Vagina (tissue), 2 donors: ENCODE measurements at regions not wholly inside any gene's neighbourhood (a gene's known extent, or its start where the extent isn't known, plus 50 kb on each side); places are given as distances from the start of the nearest gene placed in this dataset.

Source experiments
- DNase-seq, 2 donors: peaks; one replicate each; pipeline ENCODE4 v3.0.0-alpha.2; 2017; ENCODE audit errors: extremely low spot score in 2 of 2
- H3K27ac ChIP-seq: fragments of 200-600 bp; sonication (generic); one replicate; pipeline ENCODE4 v1.5.1; 2019
- H3K27me3 ChIP-seq: fragments of 200-600 bp; sonication (generic); one replicate; pipeline ENCODE4 v1.5.1; 2019
- H3K36me3 ChIP-seq, 2 donors: fragments of 200-600 bp; sonication (generic); one replicate each; pipeline ENCODE4 v1.5.1; 2017 to 2019
- H3K4me1 ChIP-seq: fragments of 200-600 bp; sonication (generic); one replicate; pipeline ENCODE4 v1.5.1; 2019
- H3K4me3 ChIP-seq, 2 donors: fragments of 200-600 bp; sonication (generic); 1 replicate in 1 of 2; 2 replicates in 1 of 2; pipeline ENCODE4 v1.5.1; 2016 to 2019
- H3K9me3 ChIP-seq: fragments of 200-600 bp; sonication (generic); one replicate; pipeline ENCODE4 v1.5.1; 2019
- POLR2A ChIP-seq, 2 donors: fragments of 450-650 bp; IDR thresholded peaks; one replicate each; pipeline ENCODE4 v1.6.1; 2017; ENCODE audit warnings: antibody characterized with exemption in 2 of 2, mild to moderate bottlenecking in 2 of 2, moderate library complexity in 2 of 2
- POLR2AphosphoS5 ChIP-seq, 2 donors: sonication (generic); formaldehyde crosslinking; IDR thresholded peaks; one replicate each; pipeline ENCODE4 v1.9.0; 2017; ENCODE audit warnings: antibody characterized with exemption in 2 of 2, mild to moderate bottlenecking in 2 of 2, low read depth in 1 of 2; ENCODE audit not compliant: insufficient read depth in 1 of 2
- intact Hi-C: fragments of 100-400 bp; cut with DNase I; formaldehyde crosslinking; loops from one replicate; pipeline ENCODE4 v1.15.1; 2023
- TF ChIP-seq, protein P1 (sequence below), 3 experiments: fragments of 450-650 bp in 2 of 3; fragments of 200-600 bp in 1 of 3; sonication (generic) in 1 of 3; IDR thresholded peaks; one replicate each; pipeline ENCODE4 v1.5.1; 2017 to 2019; ENCODE audit warnings: antibody characterized with exemption in 3 of 3, mild to moderate bottlenecking in 2 of 3, moderate library complexity in 2 of 3

DNA sequence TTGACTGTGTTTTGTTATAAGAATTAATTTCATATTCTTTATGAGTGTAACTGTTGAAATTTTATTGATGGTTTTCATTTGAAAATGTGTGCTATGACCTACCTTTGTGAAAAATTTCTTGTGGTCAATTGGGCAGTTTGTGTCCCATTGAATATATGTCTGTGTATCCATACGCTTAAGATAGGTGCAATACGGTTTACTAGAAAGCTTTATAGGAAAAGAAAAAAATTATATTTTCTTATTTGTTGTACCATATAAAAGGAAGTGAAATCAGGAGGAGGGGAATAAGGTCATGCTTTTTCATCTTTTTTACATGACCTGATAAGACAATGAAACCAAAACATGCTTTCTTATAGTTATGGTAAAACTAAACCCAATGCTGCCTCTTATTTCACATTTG is 807.7 kb downstream of the USP25 start:
- DNase-seq = no peak
- intact Hi-C loops = loop anchor here (10.0 kb wide), 1 partner anchor 47 kb away; no protein-coding TSS in a partner anchor
- Histone ChIP-seq H3K4me1 (peaks cover 15% of the 10 kb centered on the region), H3K27me3 (no peaks in the 10 kb centered on the region), H3K4me3 (peak overlapping the region; percentile 37 to 47), H3K9me3 (no peaks in the 10 kb centered on the region), H3K27ac (peak overlapping the region; percentile 88), H3K36me3 (no peaks in the 10 kb centered on the region)
- TF ChIP-seq, protein P1, sequence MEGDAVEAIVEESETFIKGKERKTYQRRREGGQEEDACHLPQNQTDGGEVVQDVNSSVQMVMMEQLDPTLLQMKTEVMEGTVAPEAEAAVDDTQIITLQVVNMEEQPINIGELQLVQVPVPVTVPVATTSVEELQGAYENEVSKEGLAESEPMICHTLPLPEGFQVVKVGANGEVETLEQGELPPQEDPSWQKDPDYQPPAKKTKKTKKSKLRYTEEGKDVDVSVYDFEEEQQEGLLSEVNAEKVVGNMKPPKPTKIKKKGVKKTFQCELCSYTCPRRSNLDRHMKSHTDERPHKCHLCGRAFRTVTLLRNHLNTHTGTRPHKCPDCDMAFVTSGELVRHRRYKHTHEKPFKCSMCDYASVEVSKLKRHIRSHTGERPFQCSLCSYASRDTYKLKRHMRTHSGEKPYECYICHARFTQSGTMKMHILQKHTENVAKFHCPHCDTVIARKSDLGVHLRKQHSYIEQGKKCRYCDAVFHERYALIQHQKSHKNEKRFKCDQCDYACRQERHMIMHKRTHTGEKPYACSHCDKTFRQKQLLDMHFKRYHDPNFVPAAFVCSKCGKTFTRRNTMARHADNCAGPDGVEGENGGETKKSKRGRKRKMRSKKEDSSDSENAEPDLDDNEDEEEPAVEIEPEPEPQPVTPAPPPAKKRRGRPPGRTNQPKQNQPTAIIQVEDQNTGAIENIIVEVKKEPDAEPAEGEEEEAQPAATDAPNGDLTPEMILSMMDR (IDR thresholded peaks at IDR 0.05) = no peak

DNA sequence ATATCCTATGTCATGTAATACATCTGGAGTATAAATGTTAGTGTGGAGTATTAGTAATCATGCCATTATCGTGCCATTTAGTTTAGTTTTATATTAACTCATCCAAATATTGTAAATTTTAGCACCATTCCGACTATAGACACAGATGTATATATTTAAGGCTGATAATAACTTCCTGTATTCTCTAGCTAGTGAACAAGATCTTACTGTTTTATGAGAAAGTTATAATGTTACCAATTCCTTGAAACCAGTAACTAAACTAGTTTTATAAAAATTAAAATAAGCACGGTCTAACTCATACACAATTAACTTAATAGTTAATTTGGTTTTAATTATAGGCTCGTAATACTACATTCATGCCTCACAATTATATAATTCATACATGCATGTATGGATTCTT is 808.6 kb downstream of the USP25 start:
- Histone ChIP-seq H3K36me3 (no peaks in the 10 kb centered on the region), H3K27me3 (no peaks in the 10 kb centered on the region), H3K4me3 (peak overlapping the region; percentile 37 to 47), H3K27ac (peak overlapping the region; percentile 88), H3K4me1 (peaks cover 6% of the 10 kb centered on the region), H3K9me3 (no peaks in the 10 kb centered on the region)
- TF ChIP-seq POLR2A (IDR thresholded peaks at IDR 0.05) (no peak), POLR2AphosphoS5 (IDR thresholded peaks at IDR 0.05; ENCODE audit: insufficient read depth in 1 of 2, low read depth in 1 of 2) (no peak)
- TF ChIP-seq, protein P1 (IDR thresholded peaks at IDR 0.05) = no peak
- no peak for DNase-seq
- intact Hi-C loops = loop anchor here (10.0 kb wide), 1 partner anchor 46 kb away; no protein-coding TSS in a partner anchor

DNA sequence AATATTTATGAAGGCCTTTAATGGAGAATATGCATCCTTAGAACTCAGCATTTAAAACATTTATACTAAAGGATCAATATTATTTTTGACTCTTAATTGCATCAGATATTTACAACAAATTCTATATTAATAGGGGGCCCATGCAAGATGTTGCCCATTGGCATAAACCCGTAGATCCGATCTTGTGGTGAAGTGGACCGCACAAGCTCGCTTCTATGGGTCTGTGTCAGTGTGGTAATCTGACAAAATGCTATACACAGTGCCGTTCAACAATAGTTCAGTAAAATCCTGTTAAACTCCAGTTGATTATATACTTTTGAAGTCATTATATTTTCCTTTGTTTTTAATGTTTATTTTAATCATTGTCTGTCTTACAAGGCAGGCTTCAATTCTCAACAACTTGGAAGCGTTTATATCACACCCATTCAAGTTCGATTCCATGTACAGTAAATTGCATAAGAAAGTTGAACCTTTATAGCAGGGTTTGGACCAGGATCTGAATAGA is 809.2 kb downstream of the USP25 start:
- DNase-seq = no peak
- no peaks in the 10 kb centered on the region for H3K9me3 ChIP-seq
- H3K27ac ChIP-seq = peak overlapping the region; percentile 88
- H3K36me3 ChIP-seq = no peaks in the 10 kb centered on the region
- peak overlapping the region in 1 of 2 donors; percentile 47 for H3K4me3 ChIP-seq
- intact Hi-C loops = loop anchor here (10.0 kb wide), 1 partner anchor 46 kb away; no protein-coding TSS in a partner anchor
- no peaks in the 10 kb centered on the region for H3K27me3 ChIP-seq
- peaks cover under 1% of the 10 kb centered on the region for H3K4me1 ChIP-seq
- TF ChIP-seq, protein P1 (IDR thresholded peaks at IDR 0.05) = no peak
- TF ChIP-seq POLR2A (IDR thresholded peaks at IDR 0.05) (no peak), POLR2AphosphoS5 (IDR thresholded peaks at IDR 0.05; ENCODE audit: insufficient read depth in 1 of 2, low read depth in 1 of 2) (no peak)

DNA sequence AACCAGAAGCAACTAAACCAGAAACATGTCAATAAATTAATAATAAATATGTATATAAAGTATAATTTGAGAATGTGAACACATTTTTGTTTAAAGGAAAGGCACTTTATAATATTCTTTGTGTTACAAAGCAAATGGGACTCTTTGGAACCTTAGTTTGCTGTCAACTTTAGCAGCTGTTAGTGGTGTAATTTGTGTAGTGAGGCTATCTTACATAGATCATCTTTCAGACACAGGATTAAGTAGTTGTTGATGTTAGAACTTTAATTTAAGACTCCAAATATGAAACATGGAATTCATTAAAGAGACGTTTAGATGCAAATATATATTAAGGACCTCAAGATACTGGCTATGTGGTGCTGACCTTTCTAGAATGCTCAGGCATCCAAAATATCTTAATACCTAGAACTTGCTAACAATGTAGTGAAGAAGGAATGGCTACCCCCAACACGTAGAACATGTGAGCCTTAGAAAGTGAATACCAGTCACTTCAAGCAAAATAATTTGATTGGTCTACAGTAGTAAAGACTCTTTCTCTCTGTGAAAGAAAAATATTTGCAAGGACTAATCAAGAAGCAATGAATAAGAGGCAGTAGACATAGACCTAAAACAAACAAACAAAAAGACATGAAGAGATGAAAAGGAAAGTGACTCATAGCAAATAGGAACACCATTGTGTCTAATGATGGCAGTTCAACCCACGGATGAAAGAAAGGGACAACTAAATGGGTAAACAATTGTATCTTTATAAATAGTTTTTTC is 811.4 kb downstream of the USP25 start:
- H3K36me3 ChIP-seq = no peaks in the 10 kb centered on the region
- H3K4me3 ChIP-seq = no peak overlapping the region
- intact Hi-C loops = no loop called here
- no peaks in the 10 kb centered on the region for H3K27me3 ChIP-seq
- DNase-seq = no peak
- H3K4me1 ChIP-seq = no peaks in the 10 kb centered on the region
- TF ChIP-seq, protein P1 (IDR thresholded peaks at IDR 0.05) = no peak
- TF ChIP-seq POLR2AphosphoS5 (IDR thresholded peaks at IDR 0.05; ENCODE audit: insufficient read depth in 1 of 2, low read depth in 1 of 2) = no peak
- no peak for TF ChIP-seq POLR2A (IDR thresholded peaks at IDR 0.05)
- no peaks in the 10 kb centered on the region for H3K9me3 ChIP-seq
- no peak overlapping the region for H3K27ac ChIP-seq

DNA sequence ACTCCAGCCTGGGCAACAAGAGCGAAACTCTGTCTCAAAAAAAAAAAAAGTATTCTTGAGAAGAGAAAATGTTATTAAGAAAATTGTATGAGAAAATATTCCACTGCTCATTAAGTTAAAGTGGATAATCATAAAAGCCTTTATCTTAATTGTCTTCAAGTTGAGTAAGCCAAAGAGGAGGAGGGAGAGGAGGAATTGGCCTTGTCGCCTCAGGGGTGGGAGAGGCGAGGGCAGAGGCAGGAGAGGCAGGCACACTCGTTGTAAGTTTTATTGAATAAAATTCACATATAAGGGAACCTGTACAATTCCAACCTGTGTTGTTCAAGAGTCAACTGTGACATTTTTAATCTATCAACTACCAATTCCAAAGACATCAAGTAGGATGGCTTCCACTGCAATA is 820.3 kb downstream of the USP25 start:
- no peak overlapping the region for H3K27ac ChIP-seq
- H3K27me3 ChIP-seq = no peaks in the 10 kb centered on the region
- peaks cover 7% of the 10 kb centered on the region for H3K4me1 ChIP-seq
- TF ChIP-seq, protein P1 (IDR thresholded peaks at IDR 0.05) = no peak
- TF ChIP-seq POLR2A (IDR thresholded peaks at IDR 0.05) (no peak), POLR2AphosphoS5 (IDR thresholded peaks at IDR 0.05; ENCODE audit: insufficient read depth in 1 of 2, low read depth in 1 of 2) (no peak)
- no peak overlapping the region for H3K4me3 ChIP-seq
- DNase-seq = no peak
- intact Hi-C loops = no loop called here
- H3K36me3 ChIP-seq = no peaks in the 10 kb centered on the region
- H3K9me3 ChIP-seq = no peaks in the 10 kb centered on the region
